ENCODE measurements at regions not wholly inside any gene's neighbourhood (a gene's known extent, or its start where the extent isn't known, plus 50 kb on each side); places are given as distances from the start of the nearest gene placed in this dataset.

DNA sequence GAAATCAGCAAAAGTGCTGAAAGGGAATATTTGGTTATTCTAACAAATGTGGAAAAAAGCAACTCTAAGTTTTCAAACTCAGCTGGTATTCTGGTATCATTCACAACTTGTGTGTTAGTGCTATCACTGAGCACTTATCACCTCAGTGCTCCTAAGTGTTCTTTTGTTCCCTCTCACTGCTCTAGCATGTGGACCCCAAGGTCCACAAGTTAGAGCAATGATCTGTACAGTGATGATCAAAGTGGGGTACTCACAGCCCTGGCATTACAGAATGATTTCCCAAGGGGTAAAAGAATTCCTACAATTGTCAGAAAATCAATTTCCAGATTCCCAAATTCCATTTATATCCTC lies 575.0 kb downstream of the DIAPH3 start:
- no peak for DNase-seq

DNA sequence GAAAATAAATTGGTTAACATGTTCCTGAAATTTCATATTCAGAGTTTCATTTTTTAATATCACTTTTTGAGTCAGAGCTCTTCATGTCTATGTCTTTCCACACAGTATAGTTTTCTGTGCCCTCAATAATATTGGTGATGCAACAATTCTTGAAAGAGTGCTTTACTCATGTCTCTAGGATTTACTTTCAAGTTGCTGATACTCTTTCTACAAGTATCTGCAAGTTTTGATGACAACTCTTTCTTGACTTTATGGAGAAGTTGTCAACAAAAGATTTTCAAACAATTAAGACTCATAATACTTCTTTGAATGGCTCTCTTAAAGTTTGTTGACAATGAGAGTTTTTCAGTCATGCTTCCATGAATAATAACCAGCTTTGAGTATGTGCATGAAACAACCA lies 561.7 kb downstream of the DIAPH3 start:
- no peak for DNase-seq

GRCh38 chr13:59603646-59604045 lies 560.1 kb downstream of the DIAPH3 start:
- no peak for DNase-seq

DNA sequence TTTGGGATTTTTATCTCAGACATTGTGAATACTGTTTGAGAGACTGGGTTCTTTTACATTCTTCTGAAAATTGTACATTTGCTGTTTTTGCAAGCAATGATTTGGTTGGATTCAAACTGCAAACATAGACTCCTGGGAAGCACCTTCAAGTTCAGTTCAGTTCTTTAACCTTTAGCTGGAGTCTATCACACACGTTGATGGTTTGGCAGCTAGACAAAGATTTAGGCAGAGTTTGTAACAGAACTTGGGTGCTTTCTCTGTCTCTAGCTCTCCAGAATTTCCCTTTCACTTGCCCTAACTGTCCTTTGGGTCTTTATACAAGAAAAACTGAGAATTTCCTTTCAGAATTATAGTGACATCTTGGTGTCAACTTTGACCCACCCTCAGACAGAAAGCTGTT lies 556.6 kb downstream of the DIAPH3 start:
- DNase-seq: no peak

GRCh38 chr13:59607780-59608233 lies 555.9 kb downstream of the DIAPH3 start:
- DNase-seq: no peak

GRCh38 chr13:59609421-59609820 lies 554.3 kb downstream of the DIAPH3 start:
- no peak for DNase-seq
